ENCODE measurements at regions not wholly inside any gene's neighbourhood (a gene's known extent, or its start where the extent isn't known, plus 50 kb on each side); places are given as distances from the start of the nearest gene placed in this dataset.

DNA sequence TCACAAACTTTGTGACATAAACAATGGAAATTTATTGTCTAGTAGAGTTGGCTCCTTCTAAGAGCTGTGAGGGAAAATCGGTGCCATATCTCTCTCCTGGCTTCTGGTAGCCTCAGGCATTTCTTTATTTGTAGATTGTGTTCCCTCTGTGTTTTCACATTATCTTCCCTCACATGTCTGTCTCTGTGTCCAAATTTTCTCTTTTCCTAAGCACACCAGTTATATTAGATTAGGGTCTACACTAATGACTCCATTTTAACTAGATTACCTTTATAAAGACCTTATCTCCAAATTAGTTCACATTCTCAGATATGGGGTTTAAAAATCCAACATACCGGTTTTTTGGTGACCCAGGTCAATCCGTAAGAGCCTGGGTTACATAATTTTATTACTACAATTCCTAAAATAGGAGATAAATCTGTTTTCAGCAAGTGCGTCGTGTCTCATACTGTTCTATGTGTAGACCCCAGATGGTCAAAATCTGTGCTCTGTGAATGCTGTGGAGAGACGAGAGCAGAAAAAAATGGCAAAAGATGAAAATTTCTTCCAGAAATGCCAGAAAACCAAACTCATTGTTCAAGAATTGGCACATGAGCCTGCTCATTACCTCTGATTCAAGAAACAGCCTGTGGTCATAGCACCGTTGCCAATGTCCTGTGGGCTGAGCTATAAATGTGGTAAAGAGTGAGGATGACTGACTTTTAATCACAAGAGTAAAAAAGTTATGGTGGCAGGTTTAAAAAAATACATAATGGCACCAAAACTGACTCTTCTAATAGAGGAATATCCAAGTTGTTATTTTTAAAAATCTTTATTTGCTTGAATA lies 574.7 kb downstream of the PCDH7 start:
- TF ChIP-seq CTCF (IDR thresholded peaks at IDR 0.05; ENCODE audit: low read length) (no peak), EZH2 (IDR thresholded peaks at IDR 0.05; ENCODE audit: borderline replicate concordance, low read length) (no peak)

All from OCI-LY1 (cell line).